HG03558 (cell line): ENCODE measurements at regions not wholly inside any gene's neighbourhood (a gene's known extent, or its start where the extent isn't known, plus 50 kb on each side); places are given as distances from the start of the nearest gene placed in this dataset.

Experiments
- ATAC-seq: cut with Tn5 transposase; IDR thresholded peaks from one replicate; pipeline ENCODE4 v1.9.1; 2021; ENCODE audit warnings: moderate number of reproducible peaks; ENCODE audit not compliant: unreplicated experiment; ENCODE audit errors: extremely low read depth

DNA sequence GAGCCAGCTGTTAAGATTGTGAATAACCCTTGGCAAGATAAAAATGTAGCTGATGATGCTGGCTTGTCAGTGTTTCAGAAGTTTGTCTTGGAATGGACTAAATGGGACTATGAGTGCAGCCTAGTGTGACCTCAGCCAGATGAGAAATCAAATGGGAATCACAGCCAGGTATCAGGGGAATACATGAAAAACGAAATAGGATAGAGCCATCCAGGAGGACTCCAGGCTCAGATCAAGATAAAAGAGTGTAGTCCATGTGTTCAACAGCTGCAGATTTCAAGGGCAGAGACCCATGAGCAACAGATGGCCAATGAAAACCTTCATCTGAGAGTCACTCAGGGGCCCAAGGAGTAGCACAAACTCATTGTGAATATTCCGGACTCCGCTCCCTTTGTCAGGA, 1080.9 kb upstream of the CADM2 start:
- ATAC-seq, result no peak

DNA sequence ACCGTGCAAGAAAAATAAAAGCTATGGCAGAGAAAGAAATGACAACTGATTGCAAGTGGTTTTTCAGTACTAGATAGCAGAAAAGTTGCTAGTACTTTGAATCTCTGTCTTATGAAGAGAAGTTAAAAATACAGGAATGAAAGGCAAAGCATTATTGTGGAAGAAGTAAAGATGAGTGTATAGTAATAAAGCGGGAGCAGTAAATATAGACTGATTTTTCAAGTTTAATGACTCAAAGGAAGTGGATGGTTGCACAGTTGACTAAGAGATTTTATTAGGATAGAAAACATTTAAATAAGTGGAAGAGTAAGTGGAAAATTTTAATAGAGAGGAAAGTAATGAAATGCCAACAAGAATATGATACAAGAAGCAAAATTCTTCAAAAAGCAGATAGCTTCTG, 1076.1 kb upstream of the CADM2 start:
- ATAC-seq, result no peak

DNA sequence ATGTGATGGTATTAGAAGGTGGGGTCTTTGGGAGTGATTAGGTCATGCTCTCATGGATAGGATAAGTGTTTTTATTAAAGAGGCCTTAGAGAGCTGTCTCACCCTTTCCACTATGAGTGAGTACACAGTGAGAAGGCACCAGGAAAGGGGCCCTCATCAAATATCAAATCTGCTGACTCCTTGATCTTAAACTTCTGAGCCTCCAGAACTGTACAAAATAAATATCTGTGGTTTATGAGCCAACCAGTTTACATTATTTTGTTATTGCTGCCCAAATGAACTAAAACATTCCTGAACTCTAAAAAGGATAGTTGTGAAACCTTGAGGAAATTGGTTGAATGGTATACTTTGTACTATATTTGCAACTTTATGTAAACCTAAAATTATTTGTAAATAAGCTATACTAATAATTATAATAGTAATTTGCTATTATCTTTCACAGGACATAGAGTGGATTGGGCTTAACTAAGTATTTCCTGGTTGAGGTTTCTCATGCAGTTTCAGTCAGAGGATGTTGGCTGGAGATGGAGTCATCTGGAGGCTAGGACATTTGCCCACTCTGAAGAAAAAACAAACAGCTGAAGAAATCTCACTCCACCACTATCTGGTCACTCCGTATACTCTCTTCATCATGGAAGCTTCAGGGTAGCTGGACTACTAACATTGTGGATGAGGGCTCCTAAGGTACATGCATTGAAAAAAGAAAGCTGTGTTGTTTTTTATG, 1068.6 kb upstream of the CADM2 start:
- no peak for ATAC-seq

- no peak for ATAC-seq
Observed at GRCh38 chr3:83890763-83891135, 1068.0 kb upstream of the CADM2 start.

- ATAC-seq, result no peak
Observed at GRCh38 chr3:83894223-83894622, 1064.6 kb upstream of the CADM2 start.

GRCh38 chr3:83895892-83896291, 1062.9 kb upstream of the CADM2 start:
- ATAC-seq, result no peak

- ATAC-seq, result no peak
Observed at GRCh38 chr3:83902787-83903533, 1055.8 kb upstream of the CADM2 start.

- ATAC-seq, result no peak
Observed at GRCh38 chr3:83913381-83913780, 1045.4 kb upstream of the CADM2 start.

- no peak for ATAC-seq
Observed at GRCh38 chr3:83926291-83926690, 1032.5 kb upstream of the CADM2 start.

DNA sequence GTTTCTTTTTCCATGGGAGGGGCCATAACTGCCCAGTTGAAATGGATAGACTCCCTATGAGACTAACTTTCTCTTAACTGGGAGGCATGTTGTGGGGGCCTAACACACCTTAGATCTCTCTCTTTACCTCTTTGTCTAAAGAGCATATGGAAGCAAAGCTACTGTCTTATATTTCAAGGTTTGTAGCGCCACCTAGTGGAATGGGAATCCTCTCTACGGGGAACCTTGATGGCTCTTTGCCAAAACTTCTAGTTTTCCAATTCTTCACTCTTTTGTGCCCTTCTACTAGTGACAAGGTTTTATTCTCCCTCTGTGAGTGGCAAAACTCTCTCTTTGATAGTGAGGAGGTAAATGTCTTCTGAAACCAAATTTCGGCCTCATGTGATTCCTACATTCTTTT, 1030.4 kb upstream of the CADM2 start:
- ATAC-seq, result no peak

GRCh38 chr3:83928903-83929302, 1029.9 kb upstream of the CADM2 start:
- no peak for ATAC-seq

DNA sequence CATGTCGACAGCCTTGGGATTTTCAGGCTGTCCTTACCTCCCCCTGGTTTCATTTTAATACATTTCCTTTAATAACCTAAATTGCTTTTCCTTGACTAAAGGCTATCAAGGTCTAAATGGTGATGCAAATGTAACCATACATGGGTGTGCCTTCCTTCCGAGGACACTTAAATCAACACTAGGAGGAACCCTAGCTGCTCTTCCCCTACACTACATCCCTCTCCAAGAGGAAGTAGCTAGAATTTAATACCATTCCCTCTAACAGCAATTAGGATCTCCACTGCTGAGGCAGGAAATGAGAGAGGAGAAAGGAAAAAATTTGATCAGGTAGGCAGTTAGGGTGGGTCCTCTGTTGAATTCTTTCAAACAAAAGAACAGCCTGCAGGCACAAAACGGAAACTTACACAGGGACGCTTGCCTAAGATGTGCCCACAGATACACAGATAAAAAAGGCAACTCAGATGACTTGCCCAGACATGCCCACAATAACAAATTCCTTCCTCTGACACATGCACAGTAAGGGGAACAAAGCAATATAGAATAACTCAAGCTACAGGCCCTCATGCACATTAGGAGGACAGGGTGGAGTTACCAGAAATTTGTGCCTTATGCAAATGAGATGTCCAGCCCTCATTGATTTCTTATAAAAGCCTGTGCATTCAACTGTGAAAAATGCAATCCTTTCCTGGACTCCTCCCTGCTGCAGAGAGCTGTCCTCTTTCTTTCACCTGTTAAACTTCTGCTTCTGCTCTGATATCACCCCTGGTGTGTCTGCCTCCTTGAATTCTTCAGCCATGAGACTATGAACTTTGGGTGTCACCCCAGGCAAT, 1024.4 kb upstream of the CADM2 start:
- ATAC-seq, result no peak

GRCh38 chr3:83938491-83938890, 1020.3 kb upstream of the CADM2 start:
- ATAC-seq, result no peak

DNA sequence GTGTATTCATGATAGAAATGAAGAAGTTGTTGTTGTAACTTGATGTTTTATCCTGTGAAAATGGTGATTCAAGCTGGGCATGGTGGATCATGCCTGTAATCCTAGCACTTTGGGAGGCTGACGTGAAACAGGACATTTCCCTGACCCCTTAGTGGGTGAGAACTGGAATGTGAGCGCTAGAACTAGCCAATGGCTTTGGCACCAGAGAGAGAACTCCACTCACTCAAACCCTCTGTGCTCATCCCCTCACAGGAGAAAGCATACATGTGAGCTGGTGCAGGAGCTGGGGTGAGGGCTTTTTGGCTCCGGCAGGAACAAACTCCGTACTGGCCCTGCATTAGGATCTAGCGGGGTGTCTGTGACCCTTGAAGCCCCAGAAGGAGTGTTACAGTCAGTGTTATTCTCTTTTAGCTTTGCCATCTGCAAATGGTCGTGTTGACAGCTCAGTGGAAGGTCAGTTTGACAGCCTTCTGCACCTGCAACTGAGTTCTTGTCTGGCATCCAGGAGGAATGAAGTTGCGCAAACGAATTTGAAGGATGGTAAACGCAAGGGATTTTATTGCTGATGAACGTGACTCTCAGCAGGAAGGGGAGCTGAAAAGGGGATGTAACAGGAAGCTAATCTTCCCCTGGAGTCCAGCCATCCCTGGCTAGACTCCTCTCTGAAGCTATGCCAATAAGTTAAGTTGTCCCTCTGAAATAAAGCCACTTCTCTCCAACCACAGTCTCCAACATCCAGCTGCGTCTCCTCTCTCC, 1016.6 kb upstream of the CADM2 start:
- no peak for ATAC-seq

- ATAC-seq, result no peak
Observed at GRCh38 chr3:83946049-83946448, 1012.7 kb upstream of the CADM2 start.

DNA sequence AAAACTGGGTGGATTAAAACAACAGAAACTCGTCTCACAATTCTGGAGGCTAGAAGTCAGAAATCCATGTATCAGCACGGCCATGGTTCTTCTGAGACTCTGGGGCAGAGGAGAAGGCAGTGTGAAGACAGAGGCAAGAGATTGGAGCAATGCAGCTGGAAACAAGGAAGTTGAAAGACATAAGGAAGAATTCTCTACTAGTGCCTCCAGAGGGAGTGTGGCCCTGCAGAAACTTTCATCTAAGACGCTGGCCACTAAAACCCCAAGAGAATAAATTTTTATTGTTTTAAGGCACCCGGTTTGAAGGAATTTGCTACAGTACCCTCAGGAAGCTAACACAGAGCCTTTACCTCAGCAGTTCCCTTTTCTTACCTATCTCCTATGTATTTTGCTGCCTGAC, 1012.2 kb upstream of the CADM2 start:
- no peak for ATAC-seq

DNA sequence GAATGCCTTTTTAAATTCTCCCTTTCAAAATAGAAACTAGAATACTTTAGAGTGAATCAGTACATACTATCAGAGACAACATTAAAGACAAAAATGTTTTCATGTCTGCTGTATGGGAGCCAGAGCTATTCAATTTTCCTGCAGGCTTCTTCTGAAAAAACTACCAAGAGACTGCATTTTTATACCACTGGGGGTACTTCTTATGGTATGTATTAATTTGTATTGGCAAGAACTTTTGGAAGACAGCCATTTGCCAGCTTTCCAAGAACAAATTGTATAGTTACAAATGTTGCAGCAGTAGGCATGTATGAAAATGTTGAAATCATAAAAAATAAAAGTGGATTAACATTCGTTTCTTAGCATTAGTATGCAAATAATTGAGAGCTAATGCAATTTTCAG, 1010.0 kb upstream of the CADM2 start:
- ATAC-seq, result no peak

DNA sequence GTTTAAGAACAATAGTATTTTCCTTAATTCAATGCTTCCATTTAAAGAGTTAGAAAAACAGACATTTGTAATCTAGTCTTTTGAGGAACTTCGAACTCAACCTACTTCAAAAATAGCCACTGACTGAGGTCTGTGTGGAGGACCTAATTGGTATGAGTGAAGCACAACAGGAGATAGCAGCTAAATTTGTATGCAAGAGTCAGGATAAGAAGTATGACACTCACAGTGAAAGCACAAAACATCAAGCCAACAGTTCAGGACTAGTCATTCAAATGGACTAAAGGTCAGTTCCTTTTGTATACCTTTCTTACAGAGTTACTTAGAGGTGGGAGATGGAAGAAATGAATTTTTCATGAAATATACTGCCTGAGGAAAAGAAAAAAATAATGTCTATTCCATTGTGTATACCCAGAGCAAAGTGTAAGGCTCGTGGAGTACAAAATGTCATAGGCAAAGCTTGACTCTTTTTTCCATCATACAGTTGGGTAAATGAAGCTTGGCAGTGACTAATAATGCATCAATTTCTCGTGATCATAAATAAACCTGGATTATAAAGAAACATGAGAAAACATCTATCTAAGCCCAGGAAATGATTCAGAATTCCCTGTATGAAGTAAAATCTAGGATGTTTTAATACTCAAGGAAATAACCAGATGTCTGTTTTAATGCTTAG, 1005.2 kb upstream of the CADM2 start:
- no peak for ATAC-seq

DNA sequence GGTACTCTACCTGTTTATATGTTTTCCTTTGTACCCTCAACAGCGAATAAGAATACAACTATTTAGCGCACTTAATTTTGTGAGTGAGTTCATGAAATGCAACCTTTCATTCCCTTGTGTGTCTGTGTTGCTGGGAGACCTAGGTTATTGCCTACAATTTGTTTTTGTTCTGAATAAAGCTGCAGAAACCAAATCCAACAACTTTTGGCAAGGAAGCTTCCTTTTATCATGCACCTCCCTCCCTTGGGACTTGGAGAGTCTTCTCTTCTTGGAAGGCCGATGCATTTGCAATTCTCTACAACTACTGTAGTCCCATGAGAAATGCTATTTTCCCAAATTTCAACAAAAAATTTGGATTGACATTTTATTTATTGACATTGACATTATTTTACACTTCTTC, 1002.4 kb upstream of the CADM2 start:
- ATAC-seq, result no peak

DNA sequence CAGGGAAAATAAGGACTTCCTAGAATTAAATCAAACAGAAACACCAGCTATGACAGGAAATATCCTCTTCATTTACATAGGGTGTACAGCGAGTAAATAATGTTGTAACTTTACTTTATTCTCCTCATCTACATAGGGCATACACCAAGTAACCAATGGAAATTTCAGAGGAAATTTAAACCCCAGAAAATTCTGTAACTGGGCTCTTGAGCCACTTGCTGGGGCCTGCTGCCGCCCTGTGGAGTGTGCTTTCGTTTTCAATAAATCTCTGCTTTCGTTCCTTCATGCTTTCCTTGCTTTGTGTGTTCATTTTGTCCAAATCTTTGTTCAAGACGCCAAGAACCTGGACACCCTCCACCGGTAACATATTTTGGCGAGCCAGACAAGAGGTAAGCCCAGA, 990.4 kb upstream of the CADM2 start:
- ATAC-seq, result no peak
